ENCODE measurements at regions not wholly inside any gene's neighbourhood (a gene's known extent, or its start where the extent isn't known, plus 50 kb on each side); places are given as distances from the start of the nearest gene placed in this dataset.
"Not testable (repeated sequence)": the region's sequence is repeated elsewhere in the genome, so short reads cannot be mapped to it uniquely, and the experiment has no call there.

DNA sequence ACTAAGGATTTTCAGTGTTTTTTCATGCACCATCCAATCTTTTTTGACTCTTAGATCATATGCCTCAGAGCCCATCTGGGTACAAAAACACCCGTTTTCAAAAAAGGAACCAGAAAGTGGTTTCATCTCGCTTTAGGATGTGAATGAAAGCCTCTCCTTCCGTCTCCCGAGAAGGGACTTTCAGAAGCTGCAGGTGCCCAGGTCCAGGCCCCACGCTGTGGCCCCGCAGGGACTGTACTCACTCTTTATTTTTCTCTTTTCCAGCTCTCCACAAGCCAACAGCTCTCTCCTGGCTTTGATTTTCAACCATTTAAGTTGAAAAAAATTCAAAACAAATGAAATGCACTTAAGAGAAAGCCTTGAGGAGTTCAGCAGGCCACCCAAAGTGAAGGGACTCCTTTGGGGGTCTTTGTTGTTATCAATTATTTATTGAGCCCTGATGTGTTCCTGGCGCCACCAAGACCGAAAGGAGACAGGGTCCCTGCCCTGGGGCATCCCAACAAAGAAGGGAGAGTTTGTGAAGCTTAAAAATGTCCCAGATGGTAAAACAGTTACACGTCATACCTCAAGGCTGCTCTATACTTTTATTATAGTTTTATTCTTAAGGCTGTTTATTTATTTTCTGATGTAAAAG, 467.3 kb downstream of the PREX1 start:
- Histone ChIP-seq H3K36me3 (no peaks in the 10 kb centered on the region), H3K4me3 (no peak overlapping the region), H3K27me3 (peaks cover 0 to 3% of the 10 kb centered on the region in 2 donors), H3K9me3 (no peaks in the 10 kb centered on the region), H3K4me1 (no peaks in the 10 kb centered on the region), H3K27ac (no peak overlapping the region)
- TF ChIP-seq, protein P1, sequence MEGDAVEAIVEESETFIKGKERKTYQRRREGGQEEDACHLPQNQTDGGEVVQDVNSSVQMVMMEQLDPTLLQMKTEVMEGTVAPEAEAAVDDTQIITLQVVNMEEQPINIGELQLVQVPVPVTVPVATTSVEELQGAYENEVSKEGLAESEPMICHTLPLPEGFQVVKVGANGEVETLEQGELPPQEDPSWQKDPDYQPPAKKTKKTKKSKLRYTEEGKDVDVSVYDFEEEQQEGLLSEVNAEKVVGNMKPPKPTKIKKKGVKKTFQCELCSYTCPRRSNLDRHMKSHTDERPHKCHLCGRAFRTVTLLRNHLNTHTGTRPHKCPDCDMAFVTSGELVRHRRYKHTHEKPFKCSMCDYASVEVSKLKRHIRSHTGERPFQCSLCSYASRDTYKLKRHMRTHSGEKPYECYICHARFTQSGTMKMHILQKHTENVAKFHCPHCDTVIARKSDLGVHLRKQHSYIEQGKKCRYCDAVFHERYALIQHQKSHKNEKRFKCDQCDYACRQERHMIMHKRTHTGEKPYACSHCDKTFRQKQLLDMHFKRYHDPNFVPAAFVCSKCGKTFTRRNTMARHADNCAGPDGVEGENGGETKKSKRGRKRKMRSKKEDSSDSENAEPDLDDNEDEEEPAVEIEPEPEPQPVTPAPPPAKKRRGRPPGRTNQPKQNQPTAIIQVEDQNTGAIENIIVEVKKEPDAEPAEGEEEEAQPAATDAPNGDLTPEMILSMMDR (IDR thresholded peaks at IDR 0.05), result no peak
- intact Hi-C loops (cut with DNase I; ENCODE audit: low total_unique reads), result no loop called here
- DNase-seq, result no peak

DNA sequence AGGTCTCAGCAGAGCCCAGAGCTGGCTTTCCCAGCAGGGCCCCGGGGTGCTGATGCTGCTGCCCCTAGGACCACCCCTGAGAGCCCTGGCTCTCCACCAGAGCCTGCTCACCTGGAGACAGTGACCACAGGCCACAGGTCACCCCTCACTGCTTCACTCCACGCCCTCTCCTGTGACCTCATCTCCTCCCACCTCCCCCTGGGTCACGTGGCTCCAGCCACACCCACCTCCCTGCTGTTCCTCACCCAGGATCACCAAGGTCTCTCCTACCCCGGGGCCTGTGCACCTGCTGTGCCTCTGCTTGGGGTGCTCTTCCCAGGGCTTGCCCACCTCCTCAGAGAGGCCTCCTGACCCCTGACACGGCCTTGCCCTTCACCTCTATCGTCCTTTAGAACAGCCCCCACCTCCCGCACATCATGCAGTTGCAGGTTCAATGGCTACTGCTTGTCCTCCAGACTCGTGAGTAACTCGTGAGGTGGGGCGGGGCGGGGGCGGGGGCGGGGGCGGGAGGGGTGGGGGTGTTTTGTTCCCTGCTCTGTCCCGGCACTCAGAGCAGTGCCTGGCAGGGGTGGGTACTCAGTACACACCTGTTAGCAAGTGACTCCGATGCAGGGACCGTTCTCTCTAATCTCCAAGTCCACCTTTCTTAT, 468.0 kb downstream of the PREX1 start:
- intact Hi-C loops (cut with DNase I; ENCODE audit: low total_unique reads), result no loop called here
- H3K36me3 ChIP-seq, result no peaks in the 10 kb centered on the region
- TF ChIP-seq, protein P1 (IDR thresholded peaks at IDR 0.05), result no peak
- peaks cover 0 to 3% of the 10 kb centered on the region in 2 donors for H3K27me3 ChIP-seq
- H3K4me3 ChIP-seq, result no peak overlapping the region
- no peaks in the 10 kb centered on the region for H3K4me1 ChIP-seq
- no peaks in the 10 kb centered on the region for H3K9me3 ChIP-seq
- H3K27ac ChIP-seq, result no peak overlapping the region
- DNase-seq, result no peak

DNA sequence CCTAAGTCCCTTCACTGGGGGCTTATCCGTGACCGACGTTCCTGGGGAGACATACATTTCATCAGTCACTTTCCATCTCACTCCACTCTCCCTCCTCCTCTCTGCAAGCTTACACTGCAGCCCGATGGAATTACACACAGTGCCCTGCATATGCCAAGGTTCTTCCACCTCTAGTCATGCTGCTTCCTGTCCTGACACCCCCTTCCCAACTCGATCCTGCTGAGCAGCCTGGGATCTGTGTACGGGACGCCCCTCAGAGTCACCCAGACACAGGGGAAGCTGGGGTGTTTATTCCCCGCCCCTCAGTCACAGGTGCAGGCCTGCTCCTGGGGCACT, 468.8 kb downstream of the PREX1 start:
- H3K27ac ChIP-seq; H3K4me3 ChIP-seq; H3K4me1 ChIP-seq; H3K36me3 ChIP-seq; DNase-seq; intact Hi-C loops (cut with DNase I; ENCODE audit: low total_unique reads); H3K9me3 ChIP-seq; H3K27me3 ChIP-seq: not testable (repeated sequence)

DNA sequence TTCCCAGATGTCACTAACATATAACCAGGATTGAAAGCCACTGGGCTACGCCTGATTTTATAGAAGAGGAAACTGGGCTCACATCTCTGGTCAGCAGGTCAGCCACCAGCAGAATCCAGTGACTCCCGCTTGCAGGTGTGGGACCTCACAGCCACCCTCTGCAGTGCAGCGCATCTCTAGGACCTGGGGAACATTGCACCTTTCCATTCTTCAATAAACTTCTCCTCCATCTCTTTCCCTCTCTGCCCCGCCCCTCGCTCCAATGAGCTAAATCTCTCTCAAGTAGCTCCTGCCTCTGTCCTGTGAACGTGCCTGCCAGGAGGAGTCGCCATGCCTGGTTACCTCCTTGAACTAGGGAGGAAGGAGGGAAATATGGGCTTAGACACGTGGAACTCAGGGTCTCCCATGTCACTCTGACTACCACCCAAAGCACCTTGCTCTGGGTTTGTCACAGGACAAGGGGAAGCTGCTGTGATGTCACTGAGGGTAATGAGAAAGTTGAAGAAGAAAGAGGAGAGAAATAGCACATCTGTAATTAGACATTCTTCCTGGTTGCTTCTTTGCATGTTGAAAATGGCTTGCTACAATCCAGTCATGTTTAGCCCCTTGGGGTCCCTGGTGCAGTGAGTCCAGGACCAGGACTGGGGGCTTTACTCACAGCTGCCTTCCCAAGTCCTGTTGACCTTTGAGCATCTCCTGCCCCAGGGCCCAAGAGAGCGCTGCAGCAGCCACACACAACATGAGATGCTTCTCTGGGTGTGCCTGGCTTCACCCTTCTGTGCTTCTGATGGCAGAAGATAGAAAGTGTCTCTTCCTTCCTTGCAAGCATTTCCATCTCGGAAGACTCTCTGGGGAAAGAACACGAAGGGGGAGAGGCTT, 469.4 kb downstream of the PREX1 start:
- no peaks in the 10 kb centered on the region for H3K36me3 ChIP-seq
- no peaks in the 10 kb centered on the region for H3K4me1 ChIP-seq
- H3K4me3 ChIP-seq, result no peak overlapping the region
- H3K9me3 ChIP-seq, result peaks cover 0 to 5% (median 0%) of the 10 kb centered on the region in 3 donors
- H3K27me3 ChIP-seq, result peaks cover 0 to 6% of the 10 kb centered on the region in 2 donors
- intact Hi-C loops (cut with DNase I; ENCODE audit: low total_unique reads), result no loop called here
- TF ChIP-seq, protein P1 (IDR thresholded peaks at IDR 0.05), result no peak
- no peak for DNase-seq
- no peak overlapping the region for H3K27ac ChIP-seq

DNA sequence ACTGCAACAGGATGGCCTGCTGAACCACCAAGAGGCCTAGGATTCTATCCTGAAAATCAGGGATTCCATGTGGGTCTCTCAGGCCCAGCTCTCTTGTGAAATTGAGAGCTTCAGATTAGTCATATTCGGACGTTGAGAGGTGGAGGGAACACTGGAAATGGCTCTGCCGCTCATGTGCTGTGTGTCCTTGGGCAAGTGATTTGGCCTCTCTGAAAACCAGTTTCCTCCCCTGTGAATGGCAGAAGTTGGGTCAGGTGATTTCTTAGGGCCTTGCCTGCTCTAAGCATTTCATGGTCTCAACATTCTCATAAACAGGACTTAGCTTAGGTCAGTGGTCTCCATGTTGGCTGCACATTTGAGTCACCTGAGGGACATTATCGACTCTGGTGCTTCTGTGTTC, 470.1 kb downstream of the PREX1 start:
- no peak for DNase-seq
- H3K36me3 ChIP-seq, result no peaks in the 10 kb centered on the region
- H3K4me3 ChIP-seq, result no peak overlapping the region
- peaks cover 0 to 6% of the 10 kb centered on the region in 2 donors for H3K27me3 ChIP-seq
- TF ChIP-seq, protein P1 (IDR thresholded peaks at IDR 0.05), result no peak
- H3K27ac ChIP-seq, result no peak overlapping the region
- intact Hi-C loops (cut with DNase I; ENCODE audit: low total_unique reads), result no loop called here
- H3K9me3 ChIP-seq, result peaks cover 0 to 5% (median 0%) of the 10 kb centered on the region in 3 donors
- H3K4me1 ChIP-seq, result no peaks in the 10 kb centered on the region

DNA sequence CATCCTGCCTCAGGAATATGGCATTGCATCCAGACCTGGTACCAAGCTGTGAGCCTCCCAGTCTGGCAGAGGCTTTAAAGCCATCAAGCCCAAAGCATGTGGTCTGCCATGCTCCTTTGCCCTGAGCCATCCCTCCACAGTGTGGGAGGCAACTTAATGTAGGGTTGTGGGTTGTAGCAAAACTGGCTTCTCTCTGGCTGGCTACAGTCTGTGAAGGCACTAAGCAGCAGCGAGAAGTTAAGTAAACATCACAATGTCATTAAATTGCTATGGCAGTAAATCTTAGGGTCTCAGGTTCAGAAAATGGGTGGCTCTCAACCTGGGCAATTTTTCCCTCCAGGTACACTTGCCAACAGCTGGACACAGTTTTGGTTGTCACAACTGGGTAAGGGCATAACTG, 472.9 kb downstream of the PREX1 start:
- H3K27ac ChIP-seq, result no peak overlapping the region

More for the DNA sequence above, 472.9 kb downstream of the PREX1 start:
- Histone ChIP-seq H3K9me3 (peaks cover 0 to 5% (median 0%) of the 10 kb centered on the region in 3 donors), H3K4me1 (no peaks in the 10 kb centered on the region), H3K27me3 (peaks cover 0 to 6% of the 10 kb centered on the region in 2 donors), H3K4me3 (no peak overlapping the region), H3K36me3 (no peaks in the 10 kb centered on the region)
- DNase-seq, result no peak
- TF ChIP-seq, protein P1 (IDR thresholded peaks at IDR 0.05), result no peak
- intact Hi-C loops (cut with DNase I; ENCODE audit: low total_unique reads), result no loop called here
